Keratinocyte (primary cell): ENCODE measurements at regions not wholly inside any gene's neighbourhood (a gene's known extent, or its start where the extent isn't known, plus 50 kb on each side); places are given as distances from the start of the nearest gene placed in this dataset.

Source experiments
- DNase-seq: peaks from one replicate; pipeline ENCODE4 v3.0.0-alpha.2; 2011; ENCODE audit warnings: low read depth, missing footprints, low spot score
- FAIRE-seq: peaks from 2 replicates; lab custom pipeline; 2011; peaks lifted over from hg19 to GRCh38; lab: Jason Lieb, UNC
- H2AFZ ChIP-seq: 2 replicates; pipeline ENCODE4 v1.6.0; 2012; ENCODE audit warnings: low read length, control low read depth, inconsistent platforms; ENCODE audit not compliant: control insufficient read depth
- H3K27ac ChIP-seq: 2 replicates; pipeline ENCODE4 v1.5.1; 2011; ENCODE audit warnings: low read length; ENCODE audit not compliant: control insufficient read depth, insufficient read depth
- H3K27me3 ChIP-seq: 3 replicates; pipeline ENCODE4 v1.6.0; 2011; ENCODE audit warnings: low read length; ENCODE audit not compliant: control insufficient read depth, insufficient read depth; ENCODE audit errors: extremely low read depth
- H3K36me3 ChIP-seq, 2 experiments: 2 replicates in 1 of 2; 3 replicates in 1 of 2; pipeline ENCODE4 v1.5.1; 2011; ENCODE audit warnings: low read length in 2 of 2, mild to moderate bottlenecking in 1 of 2; ENCODE audit not compliant: control insufficient read depth in 2 of 2, insufficient read depth in 2 of 2; ENCODE audit errors: extremely low read depth in 1 of 2
- H3K4me1 ChIP-seq: 3 replicates; pipeline ENCODE4 v1.5.1; 2011; ENCODE audit warnings: low read length; ENCODE audit not compliant: control insufficient read depth, insufficient read depth; ENCODE audit errors: extremely low read depth
- H3K4me2 ChIP-seq: 3 replicates; pipeline ENCODE4 v1.6.0; 2011; ENCODE audit warnings: low read depth, low read length; ENCODE audit not compliant: control insufficient read depth, insufficient read depth; ENCODE audit errors: extremely low read depth
- H3K4me3 ChIP-seq, 3 experiments: fragments of 200-600 bp in 1 of 3; sonication (generic) in 1 of 3; 2 replicates in 2 of 3; 3 replicates in 1 of 3; pipeline ENCODE4 v1.5.1; 2011 to 2016; ENCODE audit warnings: low read length in 3 of 3, mild to moderate bottlenecking in 3 of 3, control low read depth in 2 of 3, inconsistent platforms in 1 of 3, low read depth in 1 of 3, mixed read lengths in 1 of 3, mixed run types in 1 of 3, moderate library complexity in 1 of 3; ENCODE audit not compliant: control insufficient read depth in 2 of 3, insufficient read depth in 2 of 3; ENCODE audit errors: extremely low read depth in 1 of 3
- H3K79me2 ChIP-seq: 2 replicates; pipeline ENCODE4 v1.6.0; 2012; ENCODE audit warnings: low read length; ENCODE audit not compliant: control insufficient read depth, insufficient read depth
- H3K9ac ChIP-seq: 3 replicates; pipeline ENCODE4 v1.6.0; 2011; ENCODE audit warnings: low read length; ENCODE audit not compliant: control insufficient read depth, insufficient read depth; ENCODE audit errors: extremely low read depth
- H3K9me1 ChIP-seq: 3 replicates; pipeline ENCODE4 v1.6.0; 2011; ENCODE audit warnings: low read length; ENCODE audit not compliant: control insufficient read depth, insufficient read depth; ENCODE audit errors: extremely low read depth
- H3K9me3 ChIP-seq: 2 replicates; pipeline ENCODE4 v1.5.1; 2012; ENCODE audit warnings: low read depth, low read length; ENCODE audit not compliant: control insufficient read depth
- H4K20me1 ChIP-seq: 3 replicates; pipeline ENCODE4 v1.6.0; 2011; ENCODE audit warnings: low read length; ENCODE audit not compliant: control insufficient read depth, insufficient read depth; ENCODE audit errors: extremely low read depth
- CTCF ChIP-seq, 3 experiments: IDR thresholded peaks in 1 of 3; conservative IDR thresholded peaks in 1 of 3; optimal IDR thresholded peaks in 1 of 3; 2 replicates in 2 of 3; 3 replicates in 1 of 3; pipeline versions ENCODE3 to v1.5.1; 2011; ENCODE audit warnings: low read length in 3 of 3, mild to moderate bottlenecking in 3 of 3, moderate library complexity in 2 of 3, control low read depth in 1 of 3, inconsistent platforms in 1 of 3; ENCODE audit not compliant: insufficient read depth in 2 of 3; ENCODE audit errors: extremely low read depth in 1 of 3
- EZH2 ChIP-seq: IDR thresholded peaks from one replicate; pipeline ENCODE4 v1.6.1; 2012; ENCODE audit warnings: inconsistent platforms, mild to moderate bottlenecking, low read length, moderate library complexity
- dilution Hi-C: fragments of 300-500 bp; cut with MboI; formaldehyde crosslinking; loops from one replicate; pipeline ENCODE4 v1.7.0; 2020; ENCODE audit warnings: low sequenced_read_pairs; ENCODE audit not compliant: extremely low pct_ligation_motif_present

GRCh38 chr10:128233422-128233821 lies 107.2 kb upstream of the MKI67 start:
- no peak for TF ChIP-seq CTCF (optimal IDR thresholded peaks at IDR 0.05 in 1 of 3, IDR thresholded peaks at IDR 0.05 in 1 of 3, conservative IDR thresholded peaks at IDR 0.05 in 1 of 3; ENCODE audit: extremely low read depth in 1 of 3, insufficient read depth in 2 of 3, low read length in 3 of 3)
- no peak for TF ChIP-seq EZH2
- no peak overlapping the region for H2AFZ ChIP-seq
- FAIRE-seq (no peak), DNase-seq (no peak)
- H3K4me2 ChIP-seq: no peak overlapping the region
- H3K9me1 ChIP-seq: no peaks in the 10 kb centered on the region
- dilution Hi-C loops: no loop called here
- no peak overlapping the region for H3K27ac ChIP-seq
- no peaks in the 10 kb centered on the region for H3K4me1 ChIP-seq
- H3K9me3 ChIP-seq: no peaks in the 10 kb centered on the region
- H4K20me1 ChIP-seq: no peaks in the 10 kb centered on the region
- H3K79me2 ChIP-seq: no peaks in the 10 kb centered on the region
- no peak overlapping the region for H3K9ac ChIP-seq
- no peaks in the 10 kb centered on the region for H3K36me3 ChIP-seq
- H3K27me3 ChIP-seq: no peaks in the 10 kb centered on the region
- no peak overlapping the region for H3K4me3 ChIP-seq

GRCh38 chr10:128237710-128238109 lies 111.5 kb upstream of the MKI67 start:
- DNase-seq (no peak), FAIRE-seq (no peak)
- H3K9ac ChIP-seq: no peak overlapping the region
- no peaks in the 10 kb centered on the region for H3K79me2 ChIP-seq
- H3K9me1 ChIP-seq: no peaks in the 10 kb centered on the region
- dilution Hi-C loops: no loop called here
- no peaks in the 10 kb centered on the region for H3K36me3 ChIP-seq
- H3K4me2 ChIP-seq: no peak overlapping the region
- no peaks in the 10 kb centered on the region for H3K9me3 ChIP-seq
- H4K20me1 ChIP-seq: no peaks in the 10 kb centered on the region
- TF ChIP-seq CTCF (optimal IDR thresholded peaks at IDR 0.05 in 1 of 3, IDR thresholded peaks at IDR 0.05 in 1 of 3, conservative IDR thresholded peaks at IDR 0.05 in 1 of 3; ENCODE audit: extremely low read depth in 1 of 3, insufficient read depth in 2 of 3, low read length in 3 of 3): no peak
- no peak for TF ChIP-seq EZH2
- H3K4me1 ChIP-seq: no peaks in the 10 kb centered on the region
- H3K4me3 ChIP-seq: no peak overlapping the region
- H2AFZ ChIP-seq: no peak overlapping the region
- H3K27ac ChIP-seq: no peak overlapping the region
- no peaks in the 10 kb centered on the region for H3K27me3 ChIP-seq
